H9 (cell line): ENCODE measurements at regions not wholly inside any gene's neighbourhood (a gene's known extent, or its start where the extent isn't known, plus 50 kb on each side); places are given as distances from the start of the nearest gene placed in this dataset.

Experiments used
- DNase-seq: peaks from one replicate; pipeline ENCODE4 v3.0.0-alpha.2; 2017
- H2AFZ ChIP-seq: one replicate; pipeline ENCODE4 v1.6.1; 2013; ENCODE audit warnings: mild to moderate bottlenecking, low read length, control low read depth, moderate library complexity
- H2AK5ac ChIP-seq: 2 replicates; pipeline ENCODE4 v1.6.1; 2013; ENCODE audit warnings: low read length, control low read depth, mixed read lengths; ENCODE audit not compliant: insufficient read length
- H2BK120ac ChIP-seq: one replicate; pipeline ENCODE4 v1.6.1; 2013; ENCODE audit warnings: low read depth, mild to moderate bottlenecking, low read length, control low read depth, inconsistent platforms; ENCODE audit not compliant: poor library complexity, severe bottlenecking
- H2BK12ac ChIP-seq: 2 replicates; pipeline ENCODE4 v1.6.1; 2013; ENCODE audit warnings: low read length, control low read depth, mixed read lengths, low read depth; ENCODE audit not compliant: insufficient read length
- H2BK15ac ChIP-seq: 2 replicates; pipeline ENCODE4 v1.6.1; 2013; ENCODE audit warnings: low read depth, low read length, control low read depth
- H2BK20ac ChIP-seq: one replicate; pipeline ENCODE4 v1.6.1; 2013; ENCODE audit warnings: low read depth, mild to moderate bottlenecking, low read length, control low read depth, inconsistent platforms; ENCODE audit not compliant: poor library complexity, severe bottlenecking
- H2BK5ac ChIP-seq: 2 replicates; pipeline ENCODE4 v1.6.1; 2013; ENCODE audit warnings: low read length, control low read depth, mixed read lengths; ENCODE audit not compliant: insufficient read length
- H3K14ac ChIP-seq: 2 replicates; pipeline ENCODE4 v1.6.1; 2013; ENCODE audit warnings: low read length, control low read depth; ENCODE audit not compliant: insufficient read depth
- H3K18ac ChIP-seq: 2 replicates; pipeline ENCODE4 v1.6.1; 2013; ENCODE audit warnings: low read depth, mild to moderate bottlenecking, mixed read lengths, low read length, control low read depth; ENCODE audit not compliant: insufficient read length
- H3K23ac ChIP-seq: 2 replicates; pipeline ENCODE4 v1.6.1; 2013; ENCODE audit warnings: low read length, control low read depth, mixed read lengths, low read depth; ENCODE audit not compliant: insufficient read length
- H3K23me2 ChIP-seq: 2 replicates; pipeline ENCODE4 v1.6.1; 2013; ENCODE audit warnings: low read depth, mild to moderate bottlenecking, mixed read lengths, low read length, control low read depth; ENCODE audit not compliant: insufficient read length, poor library complexity, severe bottlenecking
- H3K27ac ChIP-seq: 2 replicates; pipeline ENCODE4 v1.5.1; 2013; ENCODE audit warnings: low read length, control low read depth, mixed read lengths, low read depth; ENCODE audit not compliant: insufficient read length
- H3K27me3 ChIP-seq: 2 replicates; pipeline ENCODE4 v1.6.1; 2013; ENCODE audit warnings: low read length, control low read depth, inconsistent platforms; ENCODE audit not compliant: insufficient read depth
- H3K4ac ChIP-seq: 2 replicates; pipeline ENCODE4 v1.6.1; 2013; ENCODE audit warnings: low read depth, mild to moderate bottlenecking, control low read depth, inconsistent platforms, low read length, moderate library complexity
- H3K4me1 ChIP-seq: 2 replicates; pipeline ENCODE4 v1.6.1; 2013; ENCODE audit warnings: low read length, control low read depth, inconsistent platforms; ENCODE audit not compliant: insufficient read depth
- H3K4me2 ChIP-seq: 2 replicates; pipeline ENCODE4 v1.6.1; 2013; ENCODE audit warnings: low read length, control low read depth, mixed read lengths; ENCODE audit not compliant: insufficient read length, insufficient read depth
- H3K56ac ChIP-seq: 2 replicates; pipeline ENCODE4 v1.6.1; 2013; ENCODE audit warnings: low read depth, mild to moderate bottlenecking, mixed read lengths, low read length, control low read depth; ENCODE audit not compliant: insufficient read length
- H3K79me1 ChIP-seq: 2 replicates; pipeline ENCODE4 v1.6.1; 2013; ENCODE audit warnings: low read depth, mild to moderate bottlenecking, moderate library complexity, low read length, control low read depth, inconsistent platforms; ENCODE audit not compliant: insufficient read depth, poor library complexity, severe bottlenecking
- H3K79me2 ChIP-seq: 2 replicates; pipeline ENCODE4 v1.6.1; 2013; ENCODE audit warnings: low read length, control low read depth, inconsistent platforms; ENCODE audit not compliant: insufficient read depth
- H3K9ac ChIP-seq: 2 replicates; pipeline ENCODE4 v1.6.1; 2013; ENCODE audit warnings: low read length, control low read depth, mixed read lengths; ENCODE audit not compliant: insufficient read length; ENCODE audit errors: extremely low read depth
- H3K9me3 ChIP-seq: one replicate; pipeline ENCODE4 v1.6.1; 2013; ENCODE audit warnings: low read depth, low read length, inconsistent platforms; ENCODE audit not compliant: control insufficient read depth
- H3T11ph ChIP-seq: one replicate; pipeline ENCODE4 v1.6.1; 2013; ENCODE audit warnings: mild to moderate bottlenecking, low read length, control low read depth, inconsistent platforms
- H4K20me1 ChIP-seq: one replicate; pipeline ENCODE4 v1.6.1; 2013; ENCODE audit not compliant: control insufficient read depth, insufficient read length, insufficient read depth
- H4K5ac ChIP-seq: 2 replicates; pipeline ENCODE4 v1.6.1; 2013; ENCODE audit warnings: low read depth, mild to moderate bottlenecking, mixed read lengths, low read length, control low read depth; ENCODE audit not compliant: insufficient read length
- H4K8ac ChIP-seq: replicated peaks from 2 replicates; pipeline ENCODE4 v1.6.1; 2013; ENCODE audit warnings: low read length, control low read depth, mixed read lengths, low read depth; ENCODE audit not compliant: insufficient read length
- H4K91ac ChIP-seq: 2 replicates; pipeline ENCODE4 v1.6.1; 2013; ENCODE audit warnings: low read depth, mild to moderate bottlenecking, moderate library complexity, mixed read lengths, low read length, control low read depth; ENCODE audit not compliant: insufficient read length
- H3K27ac Mint-ChIP-seq, 3 experiments: 2 replicates in 2 of 3; 3 replicates in 1 of 3; pipeline ENCODE4 v1.8.0; 2020 to 2021; ENCODE audit warnings: mixed read lengths in 3 of 3, mild to moderate bottlenecking in 1 of 3, moderate library complexity in 1 of 3
- H3K27me3 Mint-ChIP-seq: 2 replicates; pipeline ENCODE4 v1.8.0; 2021; ENCODE audit warnings: low read depth, mild to moderate bottlenecking, moderate library complexity, mixed read lengths
- H3K36me3 Mint-ChIP-seq, 3 experiments: 2 replicates in 2 of 3; 3 replicates in 1 of 3; pipeline ENCODE4 v1.8.0; 2020 to 2021; ENCODE audit warnings: low read depth in 3 of 3, mixed read lengths in 3 of 3; ENCODE audit not compliant: insufficient read depth in 1 of 3
- H3K4me1 Mint-ChIP-seq, 2 experiments: 2 replicates each; pipeline ENCODE4 v1.8.0; 2020; ENCODE audit warnings: mixed read lengths in 2 of 2
- H3K4me3 Mint-ChIP-seq, 2 experiments: 2 replicates in 1 of 2; 3 replicates in 1 of 2; pipeline ENCODE4 v1.8.0; 2020 to 2021; ENCODE audit warnings: mild to moderate bottlenecking in 2 of 2, mixed read lengths in 2 of 2, moderate library complexity in 1 of 2
- H3K9me3 Mint-ChIP-seq, 2 experiments: 2 replicates in 1 of 2; 3 replicates in 1 of 2; pipeline ENCODE4 v1.8.0; 2020; ENCODE audit warnings: mild to moderate bottlenecking in 2 of 2, mixed read lengths in 2 of 2, moderate library complexity in 1 of 2
- CTCF ChIP-seq: fragments of 200-600 bp; sonication (generic); conservative IDR thresholded peaks from 3 replicates; pipeline ENCODE4 v1.8.0; 2021; ENCODE audit warnings: antibody characterized with exemption, mild to moderate bottlenecking
- WGBS: extraction: QIAGEN DNeasy Blood & Tissue Kit; methylation state at CpG from one replicate; pipeline ENCODE4 v1.1.7; 2013; ENCODE audit warnings: missing lambda C conversion rate, low lambda C conversion rate, mixed read lengths; ENCODE audit not compliant: insufficient read length; ENCODE audit errors: extremely low coverage; 5-methylcytosine and 5-hydroxymethylcytosine counted together

GRCh38 chr5:68454172-68454571 lies 238.6 kb downstream of the PIK3R1 start:
- H3K4me2 ChIP-seq: no peak overlapping the region
- H3K9me3 ChIP-seq: no peaks in the 10 kb centered on the region
- H2BK5ac ChIP-seq: no peak overlapping the region
- Mint-ChIP-seq H3K9me3 (peaks cover 10 to 15% of the 10 kb centered on the region in 2 experiments), H3K4me3 (no peak overlapping the region), H3K4me1 (peaks cover 16 to 17% of the 10 kb centered on the region in 2 experiments), H3K27me3 (no peaks in the 10 kb centered on the region), H3K27ac (no peak overlapping the region), H3K36me3 (peaks cover 0 to 15% (median 8%) of the 10 kb centered on the region in 3 experiments; a peak in 5 of 7 replicates)
- no peak overlapping the region for H2BK15ac ChIP-seq
- no peak for DNase-seq
- H3T11ph ChIP-seq: no peak overlapping the region
- no peak overlapping the region for H2BK12ac ChIP-seq
- H4K91ac ChIP-seq: no peak overlapping the region
- no CpG with 5 or more reads among the region's 3 CpGs for WGBS
- no peak overlapping the region for H3K23ac ChIP-seq
- no peak overlapping the region for H2BK120ac ChIP-seq
- H3K79me1 ChIP-seq: no peaks in the 10 kb centered on the region
- H2BK20ac ChIP-seq: no peak overlapping the region
- no peak overlapping the region for H4K5ac ChIP-seq
- H3K4ac ChIP-seq: no peak overlapping the region
- no peak overlapping the region for H2AFZ ChIP-seq
- no peak overlapping the region for H4K8ac ChIP-seq
- H3K9ac ChIP-seq: no peak overlapping the region
- H3K4me1 ChIP-seq: no peaks in the 10 kb centered on the region
- H3K14ac ChIP-seq: no peak overlapping the region
- no peak overlapping the region for H3K27ac ChIP-seq
- no peaks in the 10 kb centered on the region for H3K23me2 ChIP-seq
- no peaks in the 10 kb centered on the region for H3K27me3 ChIP-seq
- H2AK5ac ChIP-seq: no peak overlapping the region
- H3K56ac ChIP-seq: no peak overlapping the region
- H3K79me2 ChIP-seq: no peaks in the 10 kb centered on the region
- TF ChIP-seq CTCF: no peak
- no peak overlapping the region for H3K18ac ChIP-seq
- no peaks in the 10 kb centered on the region for H4K20me1 ChIP-seq
